Naive thymus-derived CD8-positive, alpha-beta T cell (primary cell): ENCODE measurements at regions not wholly inside any gene's neighbourhood (a gene's known extent, or its start where the extent isn't known, plus 50 kb on each side); places are given as distances from the start of the nearest gene placed in this dataset.
"Not testable (repeated sequence)": the region's sequence is repeated elsewhere in the genome, so short reads cannot be mapped to it uniquely, and the experiment has no call there.

Experiments used
- ATAC-seq, 2 donors: fragments of 150-1000 bp; cut with Tn5 transposase in 1 of 2; sonication (Bioruptor Pico), chemical (Tn5 transposase) in 1 of 2; 1 replicate in 1 of 2; 2 replicates in 1 of 2; pipeline ENCODE4 v1.10.0; 2021; ENCODE audit warnings: mild to moderate bottlenecking in 2 of 2, moderate library complexity in 2 of 2
- POLR2A ChIA-PET: fragments of 350-600 bp; sonication (Branson Sonifier 250); formaldehyde crosslinking; loops from one replicate; lab custom pipeline; 2021; ENCODE audit warnings: antibody characterized with exemption; lab: Charles Lee
- DNase-seq, 10 donors: peaks; one replicate each; pipeline versions ENCODE4 v3.0.0 to v3.0.0-alpha.2; 2020 to 2022
- H3K27ac Mint-ChIP-seq, 10 donors: one replicate each; pipeline ENCODE4 v1.8.0; 2020 to 2022; ENCODE audit warnings: mild to moderate bottlenecking in 10 of 10, mixed read lengths in 10 of 10, moderate library complexity in 4 of 10, inconsistent platforms in 1 of 10
- H3K27me3 Mint-ChIP-seq, 5 donors: one replicate each; pipeline ENCODE4 v1.8.0; 2021 to 2022; ENCODE audit warnings: mixed read lengths in 5 of 5
- H3K36me3 Mint-ChIP-seq, 3 donors: one replicate each; pipeline ENCODE4 v1.8.0; 2020 to 2022; ENCODE audit warnings: mixed read lengths in 3 of 3, mild to moderate bottlenecking in 2 of 3, inconsistent platforms in 1 of 3
- H3K4me1 Mint-ChIP-seq, 4 donors: one replicate each; pipeline ENCODE4 v1.8.0; 2021 to 2022; ENCODE audit warnings: mixed read lengths in 4 of 4
- H3K4me3 Mint-ChIP-seq, 10 donors: one replicate each; pipeline ENCODE4 v1.8.0; 2020 to 2022; ENCODE audit warnings: mild to moderate bottlenecking in 10 of 10, mixed read lengths in 10 of 10, moderate library complexity in 6 of 10, inconsistent platforms in 1 of 10
- H3K9me3 Mint-ChIP-seq, 9 donors: one replicate each; pipeline ENCODE4 v1.8.0; 2020 to 2022; ENCODE audit warnings: mixed read lengths in 9 of 9, mild to moderate bottlenecking in 3 of 9, inconsistent platforms in 1 of 9, moderate library complexity in 1 of 9

DNA sequence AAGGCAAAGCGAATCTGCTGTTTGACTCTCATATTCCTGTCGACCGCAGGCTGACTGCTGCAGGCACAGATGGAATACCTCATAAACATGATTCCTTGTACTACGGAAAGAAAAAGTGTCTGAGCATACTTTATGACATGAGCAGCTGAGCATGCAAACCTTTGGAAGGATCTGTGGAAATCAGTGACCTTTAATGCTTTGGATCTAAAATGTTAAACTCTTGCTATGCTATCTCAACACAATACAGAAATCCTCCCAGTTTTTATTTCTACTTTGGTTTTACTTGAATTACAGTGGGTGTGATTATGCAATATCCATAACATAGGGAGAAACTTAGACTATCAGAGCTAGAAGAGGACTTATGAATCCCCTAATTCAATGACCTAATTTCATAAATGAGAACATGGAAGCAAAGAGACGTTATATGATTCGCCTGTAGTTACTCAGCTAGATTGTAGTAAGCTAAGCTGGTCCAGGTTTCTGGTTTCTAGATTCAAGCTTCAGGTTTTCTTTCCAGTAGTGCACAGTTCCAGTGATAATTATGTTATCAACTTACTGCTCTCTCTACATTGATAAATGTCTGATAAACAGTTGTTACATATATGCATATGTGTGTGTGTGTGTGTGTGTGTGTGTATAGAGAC is 127.6 kb upstream of the GBE1 start:
- Mint-ChIP-seq H3K9me3 (peaks cover 0 to 4% (median 0%) of the 10 kb centered on the region in 9 donors), H3K4me1 (no peaks in the 10 kb centered on the region), H3K27ac (no peak overlapping the region), H3K36me3 (no peaks in the 10 kb centered on the region), H3K27me3 (peaks cover 0 to 3% (median 0%) of the 10 kb centered on the region in 5 donors), H3K4me3 (no peak overlapping the region)
- POLR2A ChIA-PET: no interaction called here
- ATAC-seq (no peak), DNase-seq (no peak)

DNA sequence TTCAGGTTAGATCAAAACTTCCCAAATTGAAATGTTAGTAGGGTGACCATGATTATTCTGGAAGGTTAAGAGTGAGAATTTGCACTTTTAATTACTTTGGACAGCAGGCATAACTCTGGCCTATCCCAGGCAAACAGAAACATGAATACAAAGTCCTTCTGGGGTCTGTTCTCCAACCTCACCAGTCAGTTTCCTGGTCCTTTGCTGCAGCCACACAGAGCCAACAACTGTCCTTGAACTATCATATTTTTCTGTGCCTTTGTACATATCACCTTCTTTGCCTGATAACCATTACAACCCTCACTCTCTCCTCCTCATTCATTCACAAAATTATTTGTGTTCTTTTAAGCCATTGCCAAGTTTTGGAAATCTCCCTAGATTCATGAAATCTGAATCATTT is 126.0 kb upstream of the GBE1 start:
- no peaks in the 10 kb centered on the region for H3K4me1 Mint-ChIP-seq
- no peaks in the 10 kb centered on the region for H3K36me3 Mint-ChIP-seq
- no peaks in the 10 kb centered on the region for H3K9me3 Mint-ChIP-seq
- no peak overlapping the region for H3K27ac Mint-ChIP-seq
- DNase-seq (no peak), ATAC-seq (no peak)
- H3K27me3 Mint-ChIP-seq: no peaks in the 10 kb centered on the region
- H3K4me3 Mint-ChIP-seq: no peak overlapping the region
- POLR2A ChIA-PET: no interaction called here

DNA sequence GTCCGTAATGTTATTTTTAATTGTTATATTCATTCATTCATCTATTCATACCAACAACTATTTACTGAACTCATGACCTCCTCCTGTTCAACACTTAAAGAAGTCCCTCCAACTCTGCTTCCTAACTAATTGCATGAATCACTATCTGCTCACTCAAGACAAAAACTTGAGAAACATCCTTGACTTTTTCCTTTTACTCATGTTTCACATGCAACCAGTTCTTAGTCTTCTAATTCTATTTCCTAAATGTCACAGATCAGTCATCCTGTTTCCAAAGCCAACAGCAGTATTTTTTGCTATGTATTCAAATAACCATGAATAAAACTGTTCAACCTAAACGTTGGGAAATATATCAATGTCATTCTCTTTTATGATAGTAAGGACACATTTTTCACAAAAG is 124.6 kb upstream of the GBE1 start:
- H3K27ac Mint-ChIP-seq: no peak overlapping the region
- H3K36me3 Mint-ChIP-seq: no peaks in the 10 kb centered on the region
- H3K4me3 Mint-ChIP-seq: no peak overlapping the region
- peaks cover 0 to 8% (median 0%) of the 10 kb centered on the region in 9 donors for H3K9me3 Mint-ChIP-seq
- POLR2A ChIA-PET: no interaction called here
- no peak for DNase-seq
- H3K4me1 Mint-ChIP-seq: no peaks in the 10 kb centered on the region
- ATAC-seq: no peak
- peaks cover 0 to under 1% (median 0%) of the 10 kb centered on the region in 5 donors for H3K27me3 Mint-ChIP-seq

DNA sequence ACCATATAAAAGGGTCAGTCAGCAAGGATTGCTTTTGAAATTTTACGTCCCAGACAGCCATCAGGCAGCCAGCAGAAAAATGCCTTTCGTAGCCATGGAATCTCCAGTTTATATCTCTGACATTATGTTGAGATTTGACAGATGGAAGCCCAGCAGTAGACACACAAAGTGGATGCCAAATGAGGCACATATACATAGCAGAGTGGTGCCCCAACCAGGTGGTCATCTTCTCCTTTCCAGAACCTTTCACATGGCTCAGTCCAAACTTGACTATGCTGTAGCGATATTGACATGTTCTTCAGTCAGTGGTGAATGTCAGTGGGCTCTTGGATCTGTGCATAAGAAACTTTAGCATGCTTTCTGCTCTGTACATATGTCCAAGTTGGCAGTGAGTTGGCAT is 123.3 kb upstream of the GBE1 start:
- DNase-seq: no peak
- ATAC-seq: no peak
- H3K27me3 Mint-ChIP-seq: peaks cover 0 to 7% (median 0%) of the 10 kb centered on the region in 5 donors
- H3K4me3 Mint-ChIP-seq: no peak overlapping the region
- H3K36me3 Mint-ChIP-seq: no peaks in the 10 kb centered on the region
- POLR2A ChIA-PET: no interaction called here
- H3K27ac Mint-ChIP-seq: no peak overlapping the region
- peaks cover 0 to 13% (median 2%) of the 10 kb centered on the region in 9 donors for H3K9me3 Mint-ChIP-seq
- H3K4me1 Mint-ChIP-seq: no peaks in the 10 kb centered on the region

DNA sequence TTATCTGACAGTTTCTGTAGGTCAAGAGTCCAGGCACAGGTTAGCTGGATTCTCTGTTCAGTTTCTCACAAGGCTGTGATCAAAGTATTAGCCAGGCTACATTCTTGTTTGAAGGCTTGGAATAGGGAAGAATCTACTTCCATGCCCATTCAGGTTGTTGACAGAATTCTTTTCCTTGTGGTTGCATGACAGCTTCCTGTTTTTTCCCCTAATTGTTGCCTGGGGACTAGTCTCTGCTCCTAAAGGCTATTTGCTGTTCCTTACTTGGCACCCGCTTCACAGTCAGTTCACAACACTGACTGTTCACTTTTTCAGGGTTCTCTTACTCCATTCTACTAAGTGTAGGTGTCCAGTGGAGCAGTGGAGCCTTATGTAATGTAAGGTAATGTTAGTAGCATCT is 115.4 kb upstream of the GBE1 start:
- Mint-ChIP-seq H3K27ac (no peak overlapping the region), H3K4me1 (no peaks in the 10 kb centered on the region), H3K27me3 (peaks cover 0 to 13% (median 0%) of the 10 kb centered on the region in 5 donors), H3K9me3 (peaks cover 0 to 19% (median 0%) of the 10 kb centered on the region in 9 donors), H3K4me3 (no peak overlapping the region), H3K36me3 (peaks cover 0 to 7% (median 0%) of the 10 kb centered on the region in 3 donors)
- ATAC-seq: no peak
- POLR2A ChIA-PET: no interaction called here
- DNase-seq: no peak

DNA sequence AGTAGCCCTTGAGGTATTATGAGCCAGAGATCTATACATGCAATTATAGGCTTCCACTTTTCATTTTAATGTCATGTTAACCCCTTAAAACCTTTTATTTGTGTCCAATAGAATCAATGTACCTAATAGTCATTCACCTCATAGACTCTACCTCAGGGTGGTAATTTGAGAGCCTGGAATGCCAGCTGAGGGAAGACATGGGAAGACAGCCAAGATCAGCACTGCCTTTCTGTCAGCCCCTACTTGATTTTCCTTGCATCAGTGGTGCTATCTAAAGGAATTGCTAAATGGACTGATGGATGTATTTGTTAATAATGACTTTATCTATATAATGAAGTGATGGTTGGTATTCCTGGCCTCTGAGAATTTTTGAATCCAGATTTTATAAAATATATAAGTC is 113.3 kb upstream of the GBE1 start:
- Mint-ChIP-seq H3K4me3 (no peak overlapping the region), H3K9me3 (peaks cover 0 to 14% (median 0%) of the 10 kb centered on the region in 9 donors), H3K27ac (no peak overlapping the region), H3K36me3 (peaks cover 0 to 7% (median 0%) of the 10 kb centered on the region in 3 donors), H3K27me3 (peaks cover 0 to 18% (median 5%) of the 10 kb centered on the region in 5 donors), H3K4me1 (no peaks in the 10 kb centered on the region)
- no peak for ATAC-seq
- no peak for DNase-seq
- POLR2A ChIA-PET: no interaction called here

DNA sequence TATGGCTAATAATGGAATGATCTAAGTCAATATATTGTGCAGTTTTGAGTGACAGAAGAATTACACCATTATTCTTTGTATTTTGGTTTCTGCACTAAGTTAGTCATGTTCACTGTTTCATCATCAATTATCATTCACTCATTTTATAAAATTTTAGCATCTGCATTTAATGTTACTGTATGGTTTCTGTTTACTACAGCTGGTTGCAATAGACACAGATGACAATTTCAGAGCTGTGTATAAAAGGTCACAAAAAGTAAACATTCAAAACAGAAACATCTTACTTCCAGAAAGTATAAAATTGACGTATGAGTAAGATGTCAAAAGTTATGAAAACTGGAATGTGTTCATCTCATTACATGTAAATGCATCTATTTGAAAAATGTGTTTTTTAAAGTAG is 111.1 kb upstream of the GBE1 start:
- ATAC-seq: no peak
- H3K27ac Mint-ChIP-seq: no peak overlapping the region
- H3K36me3 Mint-ChIP-seq: peaks cover 0 to 2% (median 0%) of the 10 kb centered on the region in 3 donors
- POLR2A ChIA-PET: no interaction called here
- no peaks in the 10 kb centered on the region for H3K4me1 Mint-ChIP-seq
- peaks cover 0 to 18% (median 5%) of the 10 kb centered on the region in 5 donors for H3K27me3 Mint-ChIP-seq
- H3K4me3 Mint-ChIP-seq: no peak overlapping the region
- peaks cover 0 to 3% (median 0%) of the 10 kb centered on the region in 9 donors for H3K9me3 Mint-ChIP-seq
- DNase-seq: no peak

DNA sequence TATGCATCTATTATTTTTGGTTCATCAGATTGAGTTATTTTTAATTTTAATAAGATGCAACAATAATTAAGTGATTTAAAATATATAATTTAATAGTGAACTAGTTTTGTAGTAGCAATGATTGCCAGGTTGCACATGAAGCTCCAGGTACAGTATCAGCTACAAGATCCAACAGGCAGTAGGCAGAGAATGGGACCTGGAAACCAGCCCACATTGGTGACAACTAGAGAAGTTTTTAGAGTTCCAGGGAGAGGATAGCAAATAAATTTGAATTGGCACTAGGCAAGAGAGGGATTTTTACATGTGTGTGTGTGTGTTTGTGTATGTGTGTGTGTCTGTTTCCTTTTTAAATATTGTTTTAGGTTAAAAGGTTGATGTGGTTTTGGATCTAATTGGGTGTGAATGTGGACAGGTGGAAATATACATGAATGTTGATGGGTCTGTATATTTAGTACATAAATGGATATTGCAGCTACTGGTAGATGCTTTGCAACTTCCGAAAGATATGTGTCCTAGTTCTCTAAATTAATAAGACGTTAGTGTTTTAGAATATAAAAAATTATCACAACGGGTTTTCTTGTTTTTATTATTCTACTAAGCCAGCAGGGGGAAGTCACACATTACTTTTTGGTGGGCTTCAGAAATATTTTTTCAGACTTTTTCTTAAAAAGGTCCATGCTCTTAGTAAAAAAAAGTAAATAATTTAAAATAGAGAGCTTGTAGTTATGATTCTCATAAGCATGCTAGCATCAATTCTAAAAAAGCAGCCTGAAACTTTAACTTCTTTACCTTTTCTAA is 110.1 kb upstream of the GBE1 start:
- DNase-seq: no peak
- peaks cover 0 to 18% (median 5%) of the 10 kb centered on the region in 5 donors for H3K27me3 Mint-ChIP-seq
- no peak overlapping the region for H3K27ac Mint-ChIP-seq
- H3K36me3 Mint-ChIP-seq: no peaks in the 10 kb centered on the region
- no peak for ATAC-seq
- no peaks in the 10 kb centered on the region for H3K4me1 Mint-ChIP-seq
- H3K4me3 Mint-ChIP-seq: no peak overlapping the region
- H3K9me3 Mint-ChIP-seq: no peaks in the 10 kb centered on the region
- POLR2A ChIA-PET: no interaction called here

DNA sequence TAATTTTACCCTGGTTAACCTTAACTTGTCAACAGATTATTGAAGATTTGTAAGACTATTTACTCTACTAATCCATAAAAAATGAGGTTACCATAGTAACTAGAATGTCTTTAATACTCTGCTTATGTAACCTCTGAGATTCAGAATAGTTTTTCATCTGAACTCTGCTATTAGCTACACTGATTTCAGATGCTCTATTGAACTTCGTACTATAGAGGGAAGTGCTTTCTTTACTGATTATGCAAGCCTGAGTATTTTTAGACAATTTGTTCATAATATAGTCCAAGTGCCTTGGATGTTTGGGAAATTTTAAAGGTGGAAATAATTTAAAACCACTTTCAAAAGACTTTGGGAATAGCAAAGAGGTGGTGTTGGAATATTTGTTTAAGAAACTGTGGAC is 107.9 kb upstream of the GBE1 start:
- Mint-ChIP-seq H3K27me3 (peaks cover 0 to 31% (median 5%) of the 10 kb centered on the region in 5 donors), H3K4me1 (no peaks in the 10 kb centered on the region), H3K4me3 (no peak overlapping the region), H3K27ac (no peak overlapping the region), H3K36me3 (no peaks in the 10 kb centered on the region), H3K9me3 (no peaks in the 10 kb centered on the region)
- no peak for DNase-seq
- POLR2A ChIA-PET: no interaction called here
- no peak for ATAC-seq

DNA sequence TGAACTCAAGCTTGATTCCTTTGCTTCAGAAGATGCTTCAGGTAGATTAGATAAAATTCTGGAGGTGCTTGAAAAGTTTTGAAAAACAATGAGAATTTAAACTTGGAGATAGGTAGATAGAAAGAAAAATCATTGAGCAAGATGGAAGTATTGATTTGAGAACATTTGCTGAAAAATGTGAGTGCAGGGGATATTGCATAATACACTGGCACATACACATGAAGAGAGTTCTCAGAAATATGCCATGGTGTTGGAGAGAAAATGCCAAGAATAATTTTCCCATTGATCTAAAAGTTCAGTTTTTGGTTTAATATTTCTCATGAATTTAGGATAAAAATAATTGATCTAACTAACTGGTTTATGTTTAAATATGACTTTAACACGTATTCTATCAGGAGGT is 107.2 kb upstream of the GBE1 start:
- Mint-ChIP-seq H3K4me3 (no peak overlapping the region), H3K36me3 (no peaks in the 10 kb centered on the region), H3K27me3 (peaks cover 0 to 31% (median 5%) of the 10 kb centered on the region in 5 donors), H3K9me3 (no peaks in the 10 kb centered on the region), H3K4me1 (no peaks in the 10 kb centered on the region), H3K27ac (no peak overlapping the region)
- DNase-seq: no peak
- POLR2A ChIA-PET: no interaction called here
- ATAC-seq: no peak

DNA sequence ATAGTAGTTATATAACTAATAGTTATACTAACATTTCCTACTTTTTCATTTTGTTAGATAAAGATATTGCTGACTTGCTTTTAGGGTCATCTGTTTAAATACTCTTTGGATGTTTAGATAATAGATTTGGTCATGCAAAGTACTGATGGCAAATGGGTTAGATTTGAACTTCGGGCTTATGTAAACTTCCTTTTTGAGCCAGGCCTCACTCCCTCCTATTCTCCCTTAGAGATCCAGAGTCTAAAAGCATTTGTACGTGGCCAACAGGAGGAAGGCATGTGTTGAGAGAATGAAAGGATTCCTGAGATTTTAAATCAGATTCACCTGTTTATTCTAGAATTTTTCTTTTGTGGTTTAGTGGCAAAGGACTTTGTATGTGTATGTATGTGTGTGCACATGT is 106.4 kb upstream of the GBE1 start:
- POLR2A ChIA-PET: no interaction called here
- DNase-seq: no peak
- H3K36me3 Mint-ChIP-seq: no peaks in the 10 kb centered on the region
- peaks cover 0 to 31% (median 5%) of the 10 kb centered on the region in 5 donors for H3K27me3 Mint-ChIP-seq
- no peaks in the 10 kb centered on the region for H3K4me1 Mint-ChIP-seq
- H3K27ac Mint-ChIP-seq: no peak overlapping the region
- no peaks in the 10 kb centered on the region for H3K9me3 Mint-ChIP-seq
- ATAC-seq: no peak
- no peak overlapping the region for H3K4me3 Mint-ChIP-seq

DNA sequence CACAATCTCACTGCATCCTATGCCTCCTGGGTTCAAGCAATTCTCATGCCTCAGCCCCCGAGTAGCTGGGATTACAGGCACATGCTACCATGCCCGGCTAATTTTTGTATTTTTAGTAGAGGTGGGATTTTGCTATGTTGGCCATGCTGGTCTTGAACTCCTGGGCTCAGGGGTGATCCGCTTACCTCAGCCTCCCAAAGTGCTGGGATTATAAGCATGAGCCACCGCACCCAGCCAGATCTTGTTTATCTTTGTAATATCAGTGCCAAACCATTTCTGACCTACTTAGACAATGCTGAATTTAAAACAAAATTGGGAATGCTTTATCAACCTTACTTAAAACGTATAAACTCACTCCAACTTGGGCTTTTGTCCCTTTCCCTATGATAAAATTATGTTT is 103.7 kb upstream of the GBE1 start:
- H3K36me3 Mint-ChIP-seq, H3K4me3 Mint-ChIP-seq, POLR2A ChIA-PET, H3K27ac Mint-ChIP-seq, H3K4me1 Mint-ChIP-seq, DNase-seq, H3K9me3 Mint-ChIP-seq, ATAC-seq: not testable (repeated sequence)
- peaks cover 1 to 14% (median 3%) of the 10 kb centered on the region in 5 donors for H3K27me3 Mint-ChIP-seq

DNA sequence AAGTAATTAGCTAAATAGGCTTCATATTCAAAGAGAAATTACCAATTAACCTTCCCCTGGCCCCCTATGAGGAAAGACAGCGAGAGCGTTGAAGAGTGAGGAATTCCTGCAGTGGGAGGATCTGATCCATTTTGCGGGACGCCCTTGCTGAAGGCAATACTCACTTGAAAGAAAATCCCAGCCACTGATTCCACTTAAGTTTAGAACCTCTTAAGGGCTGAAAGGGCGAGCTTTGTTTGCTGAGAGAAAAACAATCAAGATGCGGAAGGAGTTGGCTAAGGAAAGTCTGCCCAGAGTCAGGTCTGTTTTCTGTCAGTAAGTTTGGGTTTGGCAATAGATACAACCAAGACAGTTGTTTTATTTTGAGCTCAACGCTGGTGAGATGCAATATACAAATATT is 102.8 kb upstream of the GBE1 start:
- DNase-seq (no peak), ATAC-seq (no peak)
- no peaks in the 10 kb centered on the region for H3K9me3 Mint-ChIP-seq
- no peak overlapping the region for H3K27ac Mint-ChIP-seq
- peaks cover 1 to 13% (median 4%) of the 10 kb centered on the region in 5 donors for H3K27me3 Mint-ChIP-seq
- POLR2A ChIA-PET: no interaction called here
- H3K4me1 Mint-ChIP-seq: no peaks in the 10 kb centered on the region
- no peaks in the 10 kb centered on the region for H3K36me3 Mint-ChIP-seq
- no peak overlapping the region for H3K4me3 Mint-ChIP-seq
